Activated naive CD8-positive, alpha-beta T cell treated with anti-CD3 and anti-CD28 coated beads for 36 hours (primary cell): ENCODE measurements at regions not wholly inside any gene's neighbourhood (a gene's known extent, or its start where the extent isn't known, plus 50 kb on each side); places are given as distances from the start of the nearest gene placed in this dataset.

Experiments
- DNase-seq: peaks from one replicate; pipeline ENCODE4 v3.0.0; 2021
- H3K27ac Mint-ChIP-seq: one replicate; pipeline ENCODE4 v1.8.0; 2022; ENCODE audit warnings: mild to moderate bottlenecking, moderate library complexity, mixed read lengths
- H3K27me3 Mint-ChIP-seq: one replicate; pipeline ENCODE4 v1.8.0; 2022; ENCODE audit warnings: mild to moderate bottlenecking, mixed read lengths
- H3K36me3 Mint-ChIP-seq: one replicate; pipeline ENCODE4 v1.8.0; 2021; ENCODE audit warnings: mild to moderate bottlenecking, mixed read lengths
- H3K4me1 Mint-ChIP-seq: one replicate; pipeline ENCODE4 v1.8.0; 2021; ENCODE audit warnings: mixed read lengths
- H3K4me3 Mint-ChIP-seq: one replicate; pipeline ENCODE4 v1.8.0; 2022; ENCODE audit warnings: mild to moderate bottlenecking, moderate library complexity, mixed read lengths
- H3K9me3 Mint-ChIP-seq: one replicate; pipeline ENCODE4 v1.8.0; 2022; ENCODE audit warnings: mixed read lengths

- Mint-ChIP-seq H3K4me1 (peaks cover 12% of the 10 kb centered on the region), H3K27ac (no peak overlapping the region), H3K36me3 (no peaks in the 10 kb centered on the region), H3K9me3 (no peaks in the 10 kb centered on the region), H3K4me3 (no peak overlapping the region), H3K27me3 (peaks cover 14% of the 10 kb centered on the region)
- peak; percentile 24 for DNase-seq
Measured at GRCh38 chr3:46089237-46090011, 62.1 kb upstream of the XCR1 start.

DNA sequence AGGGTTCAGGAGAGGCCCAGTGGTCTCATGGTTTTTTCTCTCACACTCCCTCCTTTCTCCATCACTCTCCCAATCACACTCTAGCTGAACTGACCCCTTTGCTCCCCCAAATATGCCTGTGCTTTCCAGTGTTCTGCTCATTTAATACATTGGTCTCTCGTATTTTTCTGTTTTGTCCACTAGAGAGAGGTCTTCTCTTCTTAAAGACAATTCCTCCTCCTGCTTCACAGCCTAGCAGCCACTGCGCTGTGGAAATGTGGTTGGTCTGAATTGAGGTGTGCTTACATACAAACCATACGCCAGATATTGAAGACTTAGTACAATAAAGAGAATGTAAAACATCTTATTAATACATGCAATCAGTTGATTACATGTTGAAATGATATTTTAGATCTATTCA, 60.6 kb upstream of the XCR1 start:
- Mint-ChIP-seq H3K36me3 (no peaks in the 10 kb centered on the region), H3K4me1 (peaks cover 12% of the 10 kb centered on the region), H3K4me3 (no peak overlapping the region), H3K27me3 (peaks cover 10% of the 10 kb centered on the region), H3K9me3 (no peaks in the 10 kb centered on the region), H3K27ac (no peak overlapping the region)
- DNase-seq = no peak

GRCh38 chr3:46086986-46087385, 59.7 kb upstream of the XCR1 start:
- Mint-ChIP-seq H3K36me3 (no peaks in the 10 kb centered on the region), H3K27ac (no peak overlapping the region), H3K27me3 (peaks cover 6% of the 10 kb centered on the region), H3K4me3 (no peak overlapping the region), H3K9me3 (no peaks in the 10 kb centered on the region), H3K4me1 (peaks cover 12% of the 10 kb centered on the region)
- DNase-seq = no peak

- Mint-ChIP-seq H3K36me3 (no peaks in the 10 kb centered on the region), H3K4me3 (no peak overlapping the region), H3K27me3 (no peaks in the 10 kb centered on the region), H3K4me1 (peaks cover 15% of the 10 kb centered on the region), H3K9me3 (no peaks in the 10 kb centered on the region), H3K27ac (no peak overlapping the region)
- DNase-seq = no peak
Measured at GRCh38 chr3:46086083-46086437, 58.8 kb upstream of the XCR1 start.

DNA sequence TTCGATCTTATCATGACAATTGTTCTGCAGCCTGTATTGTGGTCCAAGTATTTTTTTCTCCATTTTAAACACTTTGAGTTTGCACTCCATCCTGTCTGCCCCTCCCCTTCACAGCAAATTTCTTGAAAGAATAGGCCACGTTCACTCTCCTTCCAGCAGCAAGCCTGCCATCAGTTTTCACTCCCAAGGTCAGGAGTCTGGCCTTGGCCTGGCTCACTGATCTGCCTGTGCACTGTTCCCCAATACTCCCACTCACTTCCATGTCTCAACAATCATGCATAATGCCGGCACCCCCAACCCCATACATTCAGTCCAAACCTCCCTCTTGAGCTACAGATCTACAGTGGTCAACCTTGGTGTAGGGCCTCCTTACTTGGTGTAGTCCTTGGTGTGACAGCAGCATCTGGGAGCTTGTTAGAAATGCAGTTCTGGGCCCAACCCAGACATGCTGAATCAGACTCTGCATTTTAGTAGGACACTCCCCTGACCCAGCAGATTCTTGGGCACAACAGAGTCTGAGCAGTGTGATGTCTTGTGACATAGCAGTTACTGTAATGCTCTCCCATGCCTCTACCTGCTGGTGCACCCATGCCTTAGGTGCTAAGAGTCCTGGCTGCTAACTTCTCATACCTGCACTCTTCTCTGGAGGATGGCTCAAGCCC, 58.3 kb upstream of the XCR1 start:
- no peaks in the 10 kb centered on the region for H3K27me3 Mint-ChIP-seq
- no peaks in the 10 kb centered on the region for H3K36me3 Mint-ChIP-seq
- H3K9me3 Mint-ChIP-seq = no peaks in the 10 kb centered on the region
- H3K4me1 Mint-ChIP-seq = peaks cover 15% of the 10 kb centered on the region
- H3K4me3 Mint-ChIP-seq = no peak overlapping the region
- H3K27ac Mint-ChIP-seq = no peak overlapping the region
- no peak for DNase-seq

DNA sequence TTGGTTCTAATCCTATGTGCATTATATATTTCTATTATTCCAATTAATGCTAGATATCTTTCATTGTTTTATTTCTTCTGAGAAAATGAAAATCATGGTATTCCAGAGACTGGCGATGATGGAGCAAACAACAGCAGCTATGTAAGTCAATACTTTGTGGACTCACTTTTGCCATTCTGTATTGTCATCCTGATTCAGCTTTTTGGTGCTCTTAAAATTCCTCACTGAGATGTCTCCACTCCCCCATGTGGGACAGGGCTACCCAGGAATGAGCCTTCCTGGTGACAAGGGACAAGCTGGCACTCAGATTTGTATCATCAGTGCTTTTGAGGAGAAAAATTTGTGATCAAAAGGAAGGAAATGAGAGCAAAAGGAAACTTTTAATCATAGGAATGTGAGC, 56.7 kb upstream of the XCR1 start:
- Mint-ChIP-seq H3K4me3 (no peak overlapping the region), H3K9me3 (no peaks in the 10 kb centered on the region), H3K4me1 (peaks cover 8% of the 10 kb centered on the region), H3K27ac (no peak overlapping the region), H3K36me3 (no peaks in the 10 kb centered on the region), H3K27me3 (no peaks in the 10 kb centered on the region)
- no peak for DNase-seq

DNA sequence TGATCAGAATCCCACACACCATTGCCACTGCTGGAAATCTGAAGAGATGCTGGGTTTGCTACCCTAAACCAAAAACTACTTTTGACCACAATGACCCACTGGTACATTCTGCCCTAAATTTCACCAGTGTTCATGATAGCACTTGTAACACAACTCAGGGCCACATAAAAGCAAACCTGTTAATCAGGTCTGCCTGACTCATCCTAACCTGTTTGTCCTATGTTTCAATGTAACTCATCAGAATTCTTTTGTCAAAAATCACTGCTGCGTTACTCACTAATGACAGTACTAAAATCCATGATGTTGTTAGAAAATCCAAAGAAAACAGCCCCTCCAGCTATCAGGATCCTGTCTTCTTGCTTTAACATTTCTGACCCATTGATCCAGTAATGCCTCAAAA, 55.6 kb upstream of the XCR1 start:
- H3K27ac Mint-ChIP-seq = no peak overlapping the region
- H3K4me1 Mint-ChIP-seq = peaks cover 11% of the 10 kb centered on the region
- no peak for DNase-seq
- H3K27me3 Mint-ChIP-seq = peaks cover 5% of the 10 kb centered on the region
- H3K9me3 Mint-ChIP-seq = no peaks in the 10 kb centered on the region
- H3K36me3 Mint-ChIP-seq = no peaks in the 10 kb centered on the region
- H3K4me3 Mint-ChIP-seq = no peak overlapping the region

DNA sequence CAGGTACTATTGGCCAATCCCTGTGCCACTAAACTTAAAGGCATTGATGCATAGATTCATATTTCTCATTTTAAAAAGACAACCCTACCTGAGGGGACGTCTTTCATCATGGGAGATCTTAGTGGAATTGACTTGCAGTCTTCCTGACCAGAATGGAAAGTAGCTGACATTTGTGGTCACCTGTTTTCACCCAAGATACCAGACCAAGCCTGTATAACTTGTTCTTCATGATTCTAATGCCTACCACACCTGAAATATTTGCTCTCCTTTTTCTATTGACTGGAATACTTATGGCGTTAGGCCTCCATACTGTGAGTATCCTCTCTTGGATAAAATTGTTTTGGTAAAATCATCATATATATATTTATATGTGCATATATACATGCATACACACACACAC, 54.7 kb upstream of the XCR1 start:
- Mint-ChIP-seq H3K27me3 (peaks cover 9% of the 10 kb centered on the region), H3K36me3 (no peaks in the 10 kb centered on the region), H3K4me3 (no peak overlapping the region), H3K9me3 (no peaks in the 10 kb centered on the region), H3K27ac (peak overlapping the region; percentile 36), H3K4me1 (peaks cover 11% of the 10 kb centered on the region)
- DNase-seq = no peak

DNA sequence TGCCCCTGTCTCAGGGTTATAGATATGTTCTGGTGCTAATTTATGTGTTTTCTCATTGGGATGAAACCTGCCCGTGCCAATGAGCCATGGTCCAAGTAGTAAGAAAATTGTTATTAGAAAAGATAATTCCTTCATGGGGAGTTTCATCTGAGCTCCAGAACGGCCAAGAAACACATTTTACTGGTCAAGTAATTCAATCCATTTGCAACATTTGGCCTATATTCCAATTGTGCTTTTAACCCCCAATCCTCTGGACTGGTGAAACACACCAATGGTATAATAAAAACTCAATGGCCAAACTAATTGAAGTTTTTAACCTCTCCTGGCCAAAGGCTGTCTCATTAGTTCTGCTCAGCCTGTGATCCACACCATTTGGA, 53.7 kb upstream of the XCR1 start:
- Mint-ChIP-seq H3K27ac (no peak overlapping the region), H3K4me1 (peaks cover 11% of the 10 kb centered on the region), H3K4me3 (no peak overlapping the region), H3K9me3 (no peaks in the 10 kb centered on the region), H3K36me3 (no peaks in the 10 kb centered on the region), H3K27me3 (peaks cover 9% of the 10 kb centered on the region)
- no peak for DNase-seq

DNA sequence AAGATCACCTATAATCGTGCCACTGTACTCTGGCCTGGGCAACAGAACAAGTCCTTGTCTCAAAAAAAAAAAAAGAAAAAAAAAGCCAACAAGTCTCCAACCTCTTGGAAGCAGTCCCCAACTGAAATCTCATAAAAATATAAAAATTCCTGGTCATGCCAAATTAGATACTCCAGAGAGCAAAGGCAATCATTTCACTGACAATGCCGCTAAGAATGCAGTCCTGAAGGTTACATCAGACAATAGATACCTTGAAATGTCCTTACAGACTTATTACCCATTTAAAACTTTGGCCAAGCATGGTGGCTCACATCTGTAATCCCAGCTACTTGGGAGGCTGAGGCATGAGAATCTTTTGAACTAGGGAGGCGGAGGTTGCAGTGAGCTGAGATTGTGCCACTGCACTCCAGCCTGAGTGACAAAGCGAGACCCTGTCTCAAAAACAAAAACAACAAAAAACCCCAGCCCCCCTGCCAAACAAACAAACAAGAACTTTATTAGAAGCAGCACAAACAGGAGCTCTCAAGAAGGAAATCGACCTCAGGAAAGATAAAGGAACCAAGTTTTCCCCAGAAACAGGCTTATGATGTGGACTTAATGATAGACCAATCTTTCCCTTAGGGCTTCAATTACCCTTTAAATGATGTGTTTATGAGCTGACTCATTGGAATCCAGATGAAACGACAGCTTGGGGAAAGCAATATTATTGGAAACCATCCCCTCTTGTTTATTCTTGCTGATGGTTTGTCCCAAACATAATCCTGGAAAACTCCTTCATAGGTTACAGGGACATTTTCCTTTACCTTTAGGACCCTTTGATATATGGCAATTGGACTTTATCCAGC, 53.1 kb upstream of the XCR1 start:
- H3K9me3 Mint-ChIP-seq = no peaks in the 10 kb centered on the region
- DNase-seq = no peak
- peaks cover 12% of the 10 kb centered on the region for H3K27me3 Mint-ChIP-seq
- no peak overlapping the region for H3K4me3 Mint-ChIP-seq
- H3K27ac Mint-ChIP-seq = no peak overlapping the region
- H3K36me3 Mint-ChIP-seq = no peaks in the 10 kb centered on the region
- H3K4me1 Mint-ChIP-seq = peaks cover 11% of the 10 kb centered on the region

DNA sequence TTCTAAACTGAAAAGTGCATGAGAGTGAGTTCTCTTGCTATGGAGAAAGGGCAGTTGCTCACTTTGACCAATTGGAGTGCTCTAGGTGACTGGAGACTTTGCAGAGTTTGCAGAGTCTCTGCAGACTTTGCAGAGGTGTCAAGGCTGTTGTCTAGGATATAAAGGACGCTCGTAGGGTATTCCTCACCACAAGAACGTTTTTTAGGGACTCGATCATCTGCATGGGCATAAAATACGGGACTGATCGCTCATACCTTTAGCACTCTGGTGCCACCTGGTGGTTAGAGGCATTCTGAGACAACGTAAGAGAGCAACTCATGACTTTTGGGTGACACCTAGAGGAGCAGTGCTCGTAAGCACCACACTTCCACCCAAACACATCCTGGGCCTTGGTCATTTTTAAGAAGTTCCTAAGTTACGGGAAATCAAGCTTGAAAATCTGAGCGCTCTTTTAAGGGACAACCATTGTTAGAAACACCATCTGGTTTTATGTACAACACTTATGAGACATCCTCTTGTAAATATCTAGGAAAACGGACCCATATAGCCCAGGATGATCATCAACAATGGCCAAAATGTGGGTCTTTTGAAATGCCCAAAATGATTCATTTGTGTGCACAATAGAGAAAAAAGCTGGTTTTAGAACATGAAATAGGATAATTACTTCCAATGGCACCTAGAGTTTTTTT, 51.6 kb upstream of the XCR1 start:
- peaks cover 12% of the 10 kb centered on the region for H3K27me3 Mint-ChIP-seq
- H3K27ac Mint-ChIP-seq = no peak overlapping the region
- H3K4me1 Mint-ChIP-seq = peaks cover 11% of the 10 kb centered on the region
- H3K36me3 Mint-ChIP-seq = no peaks in the 10 kb centered on the region
- H3K4me3 Mint-ChIP-seq = no peak overlapping the region
- DNase-seq = peak; percentile 81
- no peaks in the 10 kb centered on the region for H3K9me3 Mint-ChIP-seq
